OCI-LY3 (cell line): ENCODE measurements at regions not wholly inside any gene's neighbourhood (a gene's known extent, or its start where the extent isn't known, plus 50 kb on each side); places are given as distances from the start of the nearest gene placed in this dataset.

Experiments
- H2AFZ ChIP-seq: fragments of 200-600, 300-600 bp; shearing (Covaris generic); 2 replicates; pipeline ENCODE4 v1.6.0; 2014; ENCODE audit warnings: antibody characterized with exemption, low read depth, low read length
- H3K27ac ChIP-seq: fragments of 200-600, 300-600 bp; sonication (generic); 2 replicates; pipeline ENCODE4 v1.5.1; 2014; ENCODE audit warnings: mild to moderate bottlenecking, low read length, moderate library complexity, mixed read lengths
- H3K27me3 ChIP-seq: fragments of 200-600, 300-600 bp; sonication (generic); 2 replicates; pipeline ENCODE4 v1.6.1; 2014; ENCODE audit warnings: low read depth, low read length, mixed read lengths
- H3K36me3 ChIP-seq: fragments of 200-600, 300-600 bp; sonication (generic); replicated peaks from 2 replicates; pipeline ENCODE3; 2014; ENCODE audit warnings: low read depth, low read length, mixed read lengths
- H3K4me1 ChIP-seq: fragments of 300-600, 200-600 bp; sonication (generic); 2 replicates; pipeline ENCODE4 v1.6.1; 2014; ENCODE audit warnings: low read length, mixed read lengths
- H3K4me2 ChIP-seq: fragments of 200-600, 300-600 bp; sonication (generic); 2 replicates; pipeline ENCODE4 v1.6.1; 2014; ENCODE audit warnings: low read length, mixed read lengths
- H3K4me3 ChIP-seq: fragments of 300-600, 200-600 bp; sonication (generic); 2 replicates; pipeline ENCODE4 v1.5.1; 2014; ENCODE audit warnings: antibody characterized with exemption, mild to moderate bottlenecking, low read length, moderate library complexity
- H3K79me2 ChIP-seq: fragments of 300-600, 200-600 bp; shearing (Covaris generic); 2 replicates; pipeline ENCODE4 v1.6.1; 2014; ENCODE audit warnings: mild to moderate bottlenecking, low read length, mixed read lengths
- H3K9ac ChIP-seq: fragments of 300-600, 200-600 bp; shearing (Covaris generic); 2 replicates; pipeline ENCODE4 v1.6.0; 2014; ENCODE audit warnings: mild to moderate bottlenecking, low read length, moderate library complexity
- H3K9me3 ChIP-seq: fragments of 200-600, 300-600 bp; shearing (Covaris generic); 2 replicates; pipeline ENCODE4 v1.6.1; 2014; ENCODE audit warnings: low read length, mixed read lengths; ENCODE audit not compliant: insufficient read depth
- H4K20me1 ChIP-seq: fragments of 200-600, 300-600 bp; sonication (generic); 2 replicates; pipeline ENCODE4 v1.6.1; 2016; ENCODE audit warnings: low read length, mixed read lengths; ENCODE audit not compliant: insufficient read depth
- EZH2phosphoT487 ChIP-seq: fragments of 200-600 bp; shearing (Covaris generic); IDR thresholded peaks from 2 replicates; pipeline ENCODE4 v1.6.1; 2018; ENCODE audit warnings: antibody characterized with exemption, mixed run types, low read depth
- TF ChIP-seq, protein P1 (sequence below): fragments of 200-600, 300-600 bp; sonication (generic); IDR thresholded peaks from 2 replicates; pipeline ENCODE4 v1.5.1; 2014; ENCODE audit warnings: antibody characterized with exemption, low read length, low read depth

DNA sequence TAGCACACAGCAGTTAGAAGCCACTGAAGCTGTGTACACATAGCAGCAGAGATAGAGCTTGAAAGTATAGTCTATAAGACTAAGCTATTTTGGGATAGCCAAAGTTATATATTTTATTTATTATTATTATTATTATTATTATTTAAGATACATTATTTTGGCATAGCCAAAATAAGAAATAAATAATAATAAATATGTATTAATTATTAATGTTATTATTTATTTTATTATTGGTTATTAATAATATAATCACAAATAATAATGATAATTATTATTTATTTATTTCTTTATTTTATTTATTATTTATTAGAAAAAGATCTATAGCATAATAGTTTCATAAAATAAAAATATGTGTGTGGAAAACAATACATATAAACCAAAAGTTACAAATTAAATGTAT, 107.2 kb upstream of the FOXK1 start:
- Histone ChIP-seq H3K4me3 (no peak overlapping the region), H3K27me3 (no peaks in the 10 kb centered on the region), H4K20me1 (no peaks in the 10 kb centered on the region), H3K4me2 (no peak overlapping the region), H3K4me1 (no peaks in the 10 kb centered on the region), H2AFZ (no peak overlapping the region), H3K36me3 (no peaks in the 10 kb centered on the region), H3K9ac (no peak overlapping the region), H3K9me3 (no peaks in the 10 kb centered on the region), H3K27ac (no peak overlapping the region), H3K79me2 (no peaks in the 10 kb centered on the region)
- TF ChIP-seq, protein P1, sequence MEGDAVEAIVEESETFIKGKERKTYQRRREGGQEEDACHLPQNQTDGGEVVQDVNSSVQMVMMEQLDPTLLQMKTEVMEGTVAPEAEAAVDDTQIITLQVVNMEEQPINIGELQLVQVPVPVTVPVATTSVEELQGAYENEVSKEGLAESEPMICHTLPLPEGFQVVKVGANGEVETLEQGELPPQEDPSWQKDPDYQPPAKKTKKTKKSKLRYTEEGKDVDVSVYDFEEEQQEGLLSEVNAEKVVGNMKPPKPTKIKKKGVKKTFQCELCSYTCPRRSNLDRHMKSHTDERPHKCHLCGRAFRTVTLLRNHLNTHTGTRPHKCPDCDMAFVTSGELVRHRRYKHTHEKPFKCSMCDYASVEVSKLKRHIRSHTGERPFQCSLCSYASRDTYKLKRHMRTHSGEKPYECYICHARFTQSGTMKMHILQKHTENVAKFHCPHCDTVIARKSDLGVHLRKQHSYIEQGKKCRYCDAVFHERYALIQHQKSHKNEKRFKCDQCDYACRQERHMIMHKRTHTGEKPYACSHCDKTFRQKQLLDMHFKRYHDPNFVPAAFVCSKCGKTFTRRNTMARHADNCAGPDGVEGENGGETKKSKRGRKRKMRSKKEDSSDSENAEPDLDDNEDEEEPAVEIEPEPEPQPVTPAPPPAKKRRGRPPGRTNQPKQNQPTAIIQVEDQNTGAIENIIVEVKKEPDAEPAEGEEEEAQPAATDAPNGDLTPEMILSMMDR: no peak
- no peak for TF ChIP-seq EZH2phosphoT487

DNA sequence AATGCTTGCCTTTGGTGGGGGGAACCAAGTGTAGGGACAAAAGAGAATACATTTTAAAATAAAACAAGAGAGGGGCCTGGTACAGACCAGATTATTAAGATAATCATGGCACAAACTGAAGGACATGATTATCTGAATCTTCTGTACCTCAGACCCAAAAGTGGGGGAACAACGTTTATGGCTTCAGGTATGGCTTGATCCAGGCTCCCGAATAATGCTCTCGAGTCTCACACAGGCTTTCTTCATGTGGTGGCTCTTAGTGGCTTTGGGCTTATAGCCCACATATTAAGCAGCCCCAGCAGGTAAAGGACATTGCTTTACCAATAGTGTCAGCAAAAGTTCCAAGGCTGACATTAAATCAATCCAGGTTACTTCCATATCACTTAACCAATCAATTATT, 106.8 kb upstream of the FOXK1 start:
- H3K4me1 ChIP-seq: no peaks in the 10 kb centered on the region
- H2AFZ ChIP-seq: no peak overlapping the region
- H4K20me1 ChIP-seq: no peaks in the 10 kb centered on the region
- H3K9me3 ChIP-seq: no peaks in the 10 kb centered on the region
- no peak overlapping the region for H3K4me3 ChIP-seq
- TF ChIP-seq EZH2phosphoT487: no peak
- TF ChIP-seq, protein P1: no peak
- no peak overlapping the region for H3K27ac ChIP-seq
- H3K4me2 ChIP-seq: no peak overlapping the region
- H3K9ac ChIP-seq: no peak overlapping the region
- no peaks in the 10 kb centered on the region for H3K79me2 ChIP-seq
- H3K27me3 ChIP-seq: no peaks in the 10 kb centered on the region
- no peaks in the 10 kb centered on the region for H3K36me3 ChIP-seq

DNA sequence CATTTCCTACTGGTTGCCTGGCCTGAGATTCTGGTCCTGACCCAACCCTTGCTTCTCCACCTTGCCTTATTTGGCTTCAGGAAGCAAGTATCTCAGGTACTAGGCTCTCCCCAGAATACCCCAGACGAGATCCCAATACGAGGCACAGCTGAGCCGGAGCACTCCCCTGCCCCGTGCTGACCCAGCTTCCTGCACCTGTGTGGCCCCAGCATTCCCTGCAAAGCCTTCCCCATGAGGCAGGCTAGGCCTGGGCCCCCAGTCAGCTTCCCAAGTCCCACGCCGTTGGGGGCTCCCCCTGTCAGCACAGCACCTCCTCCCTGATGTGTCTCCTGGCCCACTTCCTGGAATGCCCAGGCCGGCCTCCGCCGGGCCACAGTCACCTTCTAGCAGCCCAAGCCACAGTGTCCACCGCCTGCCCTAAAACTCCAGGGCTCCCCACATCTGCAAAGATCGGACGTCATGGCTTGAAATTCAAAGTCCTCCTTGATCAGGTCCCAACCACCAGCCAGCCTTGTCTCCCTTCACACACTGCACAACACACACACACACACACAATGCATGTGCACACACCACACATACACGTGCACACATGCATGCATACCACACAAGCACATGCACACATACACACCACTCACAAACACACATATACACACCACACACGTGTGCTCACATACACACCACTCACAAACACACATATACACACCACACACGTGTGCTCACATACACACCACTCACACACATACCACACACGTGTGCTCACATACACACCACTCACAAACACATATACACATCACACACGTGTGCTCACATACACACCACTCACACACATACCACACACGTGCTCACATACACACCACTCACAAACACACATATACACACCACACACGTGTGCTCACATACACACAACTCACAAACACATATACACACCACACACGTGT, 78.9 kb upstream of the FOXK1 start:
- H3K9ac ChIP-seq: no peak overlapping the region
- no peak overlapping the region for H2AFZ ChIP-seq
- H3K4me3 ChIP-seq: no peak overlapping the region

DNA sequence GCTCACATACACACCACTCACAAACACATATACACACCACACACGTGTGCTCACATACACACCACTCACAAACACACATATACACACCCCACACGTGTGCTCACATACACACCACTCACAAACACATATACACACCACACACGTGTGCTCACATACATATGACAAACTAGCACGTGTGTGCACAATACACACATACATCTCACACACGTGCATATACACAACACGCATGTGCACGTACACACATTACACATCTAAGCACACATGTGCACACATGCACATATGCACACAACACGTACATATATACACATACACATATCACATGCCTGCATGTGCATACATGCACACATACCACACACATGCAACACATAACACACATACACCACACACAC, 78.3 kb upstream of the FOXK1 start:
- Histone ChIP-seq H3K4me2 (no peak overlapping the region), H3K36me3 (no peaks in the 10 kb centered on the region), H2AFZ (no peak overlapping the region), H3K79me2 (no peaks in the 10 kb centered on the region), H4K20me1 (no peaks in the 10 kb centered on the region), H3K4me3 (no peak overlapping the region), H3K9me3 (no peaks in the 10 kb centered on the region), H3K9ac (no peak overlapping the region), H3K27me3 (no peaks in the 10 kb centered on the region), H3K27ac (no peak overlapping the region), H3K4me1 (no peaks in the 10 kb centered on the region)
- TF ChIP-seq, protein P1: no peak
- TF ChIP-seq EZH2phosphoT487: no peak

More for the DNA sequence above, 78.9 kb upstream of the FOXK1 start:
- Histone ChIP-seq H3K79me2 (no peaks in the 10 kb centered on the region), H3K4me1 (no peaks in the 10 kb centered on the region), H4K20me1 (no peaks in the 10 kb centered on the region), H3K4me2 (no peak overlapping the region), H3K36me3 (no peaks in the 10 kb centered on the region), H3K9me3 (no peaks in the 10 kb centered on the region), H3K27ac (no peak overlapping the region), H3K27me3 (no peaks in the 10 kb centered on the region)
- no peak for TF ChIP-seq EZH2phosphoT487
- TF ChIP-seq, protein P1: no peak
